Neural cell (in vitro differentiated cells): ENCODE measurements at regions not wholly inside any gene's neighbourhood (a gene's known extent, or its start where the extent isn't known, plus 50 kb on each side); places are given as distances from the start of the nearest gene placed in this dataset.
"Not testable (repeated sequence)": the region's sequence is repeated elsewhere in the genome, so short reads cannot be mapped to it uniquely, and the experiment has no call there.

Experiments used
- H2AFZ ChIP-seq: fragments of 200-600, 300-800 bp; sonication (generic), shearing (Covaris generic); 2 replicates; pipeline ENCODE4 v1.6.0; 2014; ENCODE audit warnings: low read depth, mild to moderate bottlenecking, antibody characterized with exemption, low read length, moderate library complexity
- H3F3A ChIP-seq: fragments of 200-600 bp; shearing (Covaris generic); 2 replicates; pipeline ENCODE4 v1.6.1; 2016; ENCODE audit warnings: mild to moderate bottlenecking, moderate library complexity, mixed read lengths, antibody characterized with exemption, low read length; ENCODE audit not compliant: insufficient read depth, poor library complexity, severe bottlenecking
- H3K27ac ChIP-seq: fragments of 200-600, 300-800 bp; sonication (generic), shearing (Covaris generic); 2 replicates; pipeline ENCODE4 v1.5.1; 2014; ENCODE audit warnings: mild to moderate bottlenecking, low read length, moderate library complexity
- H3K27me3 ChIP-seq: fragments of 300-800, 200-600 bp; sonication (generic), shearing (Covaris generic); 2 replicates; pipeline ENCODE4 v1.6.0; 2014; ENCODE audit warnings: mild to moderate bottlenecking, low read depth, low read length, moderate library complexity; ENCODE audit not compliant: insufficient read depth
- H3K36me3 ChIP-seq: fragments of 300-800, 200-600 bp; sonication (generic), shearing (Covaris generic); 2 replicates; pipeline ENCODE4 v1.5.1; 2014; ENCODE audit warnings: mild to moderate bottlenecking, antibody characterized with exemption, low read length, moderate library complexity; ENCODE audit not compliant: insufficient read depth
- H3K4me2 ChIP-seq: fragments of 300-800, 200-600 bp; sonication (generic), shearing (Covaris generic); 2 replicates; pipeline ENCODE4 v1.6.0; 2014; ENCODE audit warnings: mild to moderate bottlenecking, low read length
- H3K4me3 ChIP-seq: fragments of 300-800, 200-600 bp; sonication (generic), shearing (Covaris generic); 2 replicates; pipeline ENCODE4 v1.5.1; 2014; ENCODE audit warnings: mild to moderate bottlenecking, low read length, moderate library complexity
- H3K79me2 ChIP-seq: fragments of 200-600 bp; shearing (Covaris generic); replicated peaks from 2 replicates; pipeline ENCODE4 v1.6.0; 2014; ENCODE audit warnings: mild to moderate bottlenecking, low read length, moderate library complexity; ENCODE audit not compliant: insufficient read depth
- H3K9ac ChIP-seq: fragments of 300-800, 200-600 bp; sonication (generic), shearing (Covaris generic); 2 replicates; pipeline ENCODE4 v1.6.1; 2016; ENCODE audit warnings: mild to moderate bottlenecking, low read length, mixed read lengths
- H3K9me2 ChIP-seq: fragments of 200-600 bp; shearing (Covaris generic); 2 replicates; pipeline ENCODE4 v1.6.1; 2016; ENCODE audit warnings: mild to moderate bottlenecking, low read length, mixed read lengths; ENCODE audit not compliant: insufficient read depth
- H3K9me3 ChIP-seq: fragments of 200-600, 300-800 bp; sonication (generic), shearing (Covaris generic); 2 replicates; pipeline ENCODE4 v1.6.1; 2016; ENCODE audit warnings: mild to moderate bottlenecking, mixed run types, low read length, moderate library complexity, mixed read lengths
- H4K20me1 ChIP-seq: fragments of 200-600 bp; shearing (Covaris generic); 2 replicates; pipeline ENCODE4 v1.6.1; 2016; ENCODE audit warnings: mild to moderate bottlenecking, mixed run types; ENCODE audit not compliant: insufficient read depth
- EP300 ChIP-seq: fragments of 450-650 bp; conservative IDR thresholded peaks from 2 replicates; pipeline ENCODE4 v1.6.1; 2014; ENCODE audit warnings: antibody characterized with exemption, mild to moderate bottlenecking, moderate library complexity; ENCODE audit not compliant: poor library complexity, severe bottlenecking

- H3K79me2 ChIP-seq, H3F3A ChIP-seq, H2AFZ ChIP-seq, H3K4me2 ChIP-seq, H3K9me3 ChIP-seq, H3K27ac ChIP-seq, H3K36me3 ChIP-seq, H3K27me3 ChIP-seq, H3K9ac ChIP-seq, H3K4me3 ChIP-seq, H3K9me2 ChIP-seq, H4K20me1 ChIP-seq: not testable (repeated sequence)
Observed at GRCh38 chr2:87317193-87317592, 295.5 kb upstream of the PLGLB1 start.

- not testable (repeated sequence) for H3K27ac ChIP-seq, H4K20me1 ChIP-seq, H3K4me2 ChIP-seq, H2AFZ ChIP-seq, H3F3A ChIP-seq, H3K4me3 ChIP-seq, H3K27me3 ChIP-seq, H3K36me3 ChIP-seq, H3K9me2 ChIP-seq, H3K9me3 ChIP-seq, H3K79me2 ChIP-seq, H3K9ac ChIP-seq
Observed at GRCh38 chr2:87318814-87319491, 297.3 kb upstream of the PLGLB1 start.

- not testable (repeated sequence) for H2AFZ ChIP-seq, H3K4me3 ChIP-seq, H3K9me3 ChIP-seq, H3K27ac ChIP-seq, H3K4me2 ChIP-seq, H4K20me1 ChIP-seq, H3F3A ChIP-seq, H3K79me2 ChIP-seq, H3K36me3 ChIP-seq, H3K9ac ChIP-seq, H3K27me3 ChIP-seq, H3K9me2 ChIP-seq
Observed at GRCh38 chr2:87319705-87320104, 298.1 kb upstream of the PLGLB1 start.

- H2AFZ ChIP-seq, H3K79me2 ChIP-seq, H3F3A ChIP-seq, H3K4me2 ChIP-seq, H4K20me1 ChIP-seq, H3K4me3 ChIP-seq, H3K27ac ChIP-seq, H3K9me3 ChIP-seq, H3K27me3 ChIP-seq, H3K9me2 ChIP-seq, H3K36me3 ChIP-seq, H3K9ac ChIP-seq: not testable (repeated sequence)
Observed at GRCh38 chr2:87321201-87321600, 299.6 kb upstream of the PLGLB1 start.

- not testable (repeated sequence) for H4K20me1 ChIP-seq, H3K9ac ChIP-seq, H3K4me2 ChIP-seq, H3K36me3 ChIP-seq, H3F3A ChIP-seq, H2AFZ ChIP-seq, H3K79me2 ChIP-seq, H3K27ac ChIP-seq, H3K9me2 ChIP-seq, H3K9me3 ChIP-seq, H3K4me3 ChIP-seq, H3K27me3 ChIP-seq
- TF ChIP-seq EP300: peak; percentile 22
Observed at GRCh38 chr2:87324335-87325041, 302.8 kb upstream of the PLGLB1 start.

GRCh38 chr2:87325042-87325910 is 303.6 kb upstream of the PLGLB1 start:
- not testable (repeated sequence) for H3K36me3 ChIP-seq, H3K79me2 ChIP-seq, H3K9ac ChIP-seq, H3K4me3 ChIP-seq, H3F3A ChIP-seq, H4K20me1 ChIP-seq, H3K27ac ChIP-seq, H3K9me3 ChIP-seq, H3K4me2 ChIP-seq, H2AFZ ChIP-seq, H3K9me2 ChIP-seq, H3K27me3 ChIP-seq

- H3K27ac ChIP-seq, H3K9me3 ChIP-seq, H3K9me2 ChIP-seq, H3K79me2 ChIP-seq, H3F3A ChIP-seq, H3K27me3 ChIP-seq, H3K36me3 ChIP-seq, H4K20me1 ChIP-seq, H3K4me3 ChIP-seq, H3K4me2 ChIP-seq, H2AFZ ChIP-seq, H3K9ac ChIP-seq: not testable (repeated sequence)
Observed at GRCh38 chr2:87325911-87326294, 304.3 kb upstream of the PLGLB1 start.
